Stimulated activated CD4-positive, alpha-beta T cell treated with anti-CD3 and anti-CD28 coated beads, TNF-alpha, amount 100 ng/mL, for 48 hours (primary cell): ENCODE measurements at regions not wholly inside any gene's neighbourhood (a gene's known extent, or its start where the extent isn't known, plus 50 kb on each side); places are given as distances from the start of the nearest gene placed in this dataset.

Experiments used
- DNase-seq, 3 donors: peaks; one replicate each; pipeline ENCODE4 v3.0.0-alpha.2; 2020; ENCODE audit warnings: low read depth in 3 of 3

DNA sequence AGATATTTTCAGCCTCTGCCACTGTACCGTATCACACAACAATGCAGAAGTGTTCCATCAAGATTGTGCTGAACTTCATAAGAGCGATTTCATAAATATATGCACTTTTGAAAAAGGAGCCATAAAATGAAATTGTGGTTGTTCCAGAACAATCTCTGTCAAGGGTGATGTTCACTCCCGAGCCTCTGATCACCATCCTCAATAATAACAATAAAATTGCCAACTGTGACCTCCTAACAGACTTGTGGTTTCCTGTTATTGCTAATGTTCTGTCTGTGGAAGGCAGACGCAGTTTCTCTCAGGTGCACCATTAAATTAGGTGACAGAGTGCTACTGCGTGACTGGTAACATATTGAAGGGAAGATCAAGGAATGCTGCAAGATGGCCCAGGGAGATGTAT lies 383.7 kb downstream of the SOCS6 start:
- DNase-seq, result no peak

- no peak for DNase-seq
These were observed 383.2 kb downstream of the SOCS6 start for GRCh38 chr18:70671889-70672565.

DNA sequence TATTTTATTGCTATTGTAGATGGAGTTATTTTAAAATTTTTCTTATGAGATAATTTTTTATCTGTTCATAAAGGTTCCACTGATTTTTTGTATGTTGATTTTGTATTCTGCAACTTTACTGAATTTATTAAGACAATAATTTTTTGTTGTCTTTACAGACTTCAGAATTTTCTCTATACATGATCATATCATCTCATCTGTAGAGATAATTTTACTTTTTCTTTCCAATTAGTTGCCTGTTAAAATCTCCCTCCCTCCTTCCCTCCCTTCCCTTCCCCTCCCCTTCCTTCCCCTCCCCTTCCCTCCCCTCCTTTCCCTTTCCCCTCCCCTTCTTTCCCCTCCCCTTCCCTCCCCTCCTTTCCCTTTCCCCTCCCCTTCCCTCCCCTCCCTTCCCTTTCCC lies 378.1 kb downstream of the SOCS6 start:
- DNase-seq, result no peak

- DNase-seq, result no peak
These were observed 374.3 kb downstream of the SOCS6 start for GRCh38 chr18:70663141-70663540.

DNA sequence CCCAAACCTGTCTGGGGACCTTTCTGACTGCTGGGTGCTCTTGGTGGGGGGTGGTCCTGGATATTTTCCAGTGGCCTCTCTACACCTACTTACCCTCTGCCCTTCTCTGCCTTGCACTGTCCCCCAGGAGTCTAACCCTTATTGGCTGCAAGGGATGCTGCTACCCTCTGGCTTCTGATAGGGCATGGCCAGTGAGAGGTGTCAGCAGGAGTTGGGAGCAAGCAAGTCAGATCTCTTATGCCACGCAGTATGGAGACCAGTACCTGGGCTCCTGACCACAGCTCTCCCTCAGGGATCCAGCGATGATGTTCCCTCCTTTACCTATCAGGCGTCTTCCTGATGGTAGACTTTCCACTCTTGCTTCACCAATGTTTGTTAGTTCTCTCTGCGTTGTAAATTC lies 373.7 kb downstream of the SOCS6 start:
- no peak for DNase-seq

GRCh38 chr18:70659036-70659925 lies 370.4 kb downstream of the SOCS6 start:
- no peak for DNase-seq

GRCh38 chr18:70653671-70654070 lies 364.8 kb downstream of the SOCS6 start:
- no peak for DNase-seq

DNA sequence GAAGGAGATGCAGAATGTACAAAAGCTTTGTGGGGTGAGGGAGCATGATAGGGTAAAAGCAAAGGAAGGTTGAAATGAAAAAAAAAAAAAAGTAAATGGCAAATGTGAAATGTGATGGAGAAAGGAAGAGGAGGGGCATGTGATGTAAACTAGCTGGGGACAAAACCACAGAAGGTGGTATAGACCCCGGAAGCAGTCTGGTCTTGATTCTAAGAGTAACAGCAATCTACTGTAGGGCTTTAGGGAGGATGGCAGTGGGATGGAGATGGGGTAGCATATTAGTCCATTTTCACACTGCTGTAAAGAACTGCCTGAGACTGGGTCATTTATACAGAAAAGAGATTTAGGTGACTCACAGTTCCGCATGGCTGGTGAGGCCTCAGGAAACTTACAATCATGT lies 362.0 kb downstream of the SOCS6 start:
- no peak for DNase-seq

DNA sequence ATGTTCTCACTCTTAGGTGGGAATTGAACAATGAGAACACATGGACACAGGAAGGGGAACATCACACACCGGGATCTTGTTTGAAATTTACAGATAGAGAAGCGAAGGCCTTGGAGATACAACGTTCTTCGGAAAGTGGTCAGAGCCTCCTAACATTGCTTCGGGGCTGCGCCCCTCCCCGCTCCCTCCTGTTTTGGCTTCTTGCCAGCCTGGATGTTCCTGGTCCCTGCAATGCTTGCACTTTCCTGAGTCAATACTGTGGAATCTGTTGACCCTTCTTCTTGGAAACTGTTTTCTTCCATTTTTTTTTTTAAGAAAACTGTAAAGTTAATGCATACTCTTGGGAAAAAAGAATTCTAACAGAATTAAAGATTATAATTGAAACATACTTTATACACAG lies 360.8 kb downstream of the SOCS6 start:
- no peak for DNase-seq

DNA sequence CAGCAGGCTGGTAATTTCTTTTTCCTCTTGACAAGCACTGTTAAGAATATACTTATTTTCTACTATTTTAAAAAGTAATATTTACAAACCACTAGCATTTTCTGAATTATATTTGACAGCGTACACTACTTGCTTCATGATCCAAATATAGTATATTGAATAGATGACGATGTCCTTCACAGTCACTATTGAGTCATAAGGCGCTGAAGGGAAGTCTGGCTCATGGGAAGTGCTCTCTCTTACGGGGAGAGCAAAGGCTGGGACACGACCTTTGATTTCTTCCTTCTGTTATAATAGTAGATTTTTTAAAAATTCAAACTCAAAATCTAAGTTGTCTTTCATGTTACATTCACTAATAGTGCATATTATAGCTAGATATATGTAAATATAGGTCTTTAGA lies 357.1 kb downstream of the SOCS6 start:
- DNase-seq, result no peak

DNA sequence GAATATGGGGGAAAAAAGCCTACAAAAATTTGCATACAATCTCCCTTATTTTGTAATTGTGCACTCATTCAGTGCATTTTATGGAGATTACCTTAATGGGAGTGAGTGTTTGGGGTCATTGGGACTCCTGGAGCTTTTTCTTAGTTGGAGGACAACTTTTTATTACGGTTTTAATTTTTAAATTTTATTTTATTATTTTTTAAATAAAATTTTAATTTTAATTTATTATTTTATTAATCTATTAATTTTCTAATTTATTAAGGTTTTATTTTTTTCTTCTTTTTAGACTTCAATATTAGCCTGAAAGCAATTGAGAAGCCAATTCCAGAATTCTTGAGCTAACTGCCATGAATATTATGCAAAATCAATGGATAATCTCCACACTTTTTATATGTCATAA lies 355.0 kb downstream of the SOCS6 start:
- no peak for DNase-seq

GRCh38 chr18:70641156-70641775 lies 352.4 kb downstream of the SOCS6 start:
- DNase-seq, result no peak

DNA sequence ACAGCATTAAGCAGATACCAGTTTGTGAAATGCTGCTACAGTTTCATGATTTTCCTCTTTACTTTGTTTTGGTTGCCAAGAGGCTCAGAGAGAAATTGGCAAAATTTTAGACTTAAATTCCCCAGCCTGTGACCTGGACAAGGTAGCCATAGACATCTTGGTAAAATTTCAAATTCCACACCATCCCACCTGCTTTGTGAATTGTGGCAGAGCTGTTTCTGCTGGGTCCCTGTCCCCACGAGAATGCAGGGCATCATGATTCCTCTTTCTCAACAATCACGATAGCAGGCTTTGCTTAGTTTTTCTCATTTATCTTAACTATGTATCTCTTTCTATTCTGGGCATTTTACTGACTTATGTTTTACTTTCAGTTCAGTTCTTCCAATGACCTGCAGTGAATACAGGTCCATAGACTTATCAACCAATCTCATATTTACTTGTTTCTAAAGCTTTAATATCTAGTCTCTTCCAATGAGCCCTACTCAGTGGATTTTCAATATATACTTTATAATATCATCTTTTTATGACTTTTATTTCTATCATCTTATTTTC lies 351.6 kb downstream of the SOCS6 start:
- DNase-seq, result no peak

- DNase-seq, result no peak
These were observed 348.1 kb downstream of the SOCS6 start for GRCh38 chr18:70636991-70637390.

GRCh38 chr18:70634576-70635147 lies 345.8 kb downstream of the SOCS6 start:
- DNase-seq, result no peak

DNA sequence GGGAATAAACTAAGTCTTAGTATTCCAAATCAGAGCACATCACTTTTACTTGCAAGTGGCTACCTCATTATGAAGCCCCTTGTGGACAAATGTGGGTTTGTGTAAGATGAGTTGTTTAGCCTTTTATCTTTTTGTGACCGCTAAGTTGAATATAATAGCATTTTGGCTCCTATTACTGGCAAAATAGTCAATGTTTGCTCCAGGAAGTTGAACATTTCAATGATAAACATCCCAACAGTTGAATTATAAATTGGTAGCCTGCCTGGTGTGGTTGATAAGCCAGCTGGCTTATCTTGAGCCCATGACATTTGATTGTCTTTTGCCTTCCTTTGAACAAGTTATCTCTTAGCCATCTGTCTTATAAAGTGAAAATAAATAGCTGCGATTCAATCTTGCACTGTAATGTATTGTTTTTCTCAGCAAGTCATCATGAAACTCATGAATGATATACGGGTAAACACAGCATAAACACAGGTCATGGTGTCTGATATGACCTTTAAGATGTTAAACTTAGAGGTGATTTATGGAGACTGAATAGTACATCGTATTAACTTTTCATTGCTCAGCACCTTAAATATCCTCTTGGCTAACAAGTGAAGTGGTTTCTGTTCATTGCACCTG lies 338.4 kb downstream of the SOCS6 start:
- no peak for DNase-seq

GRCh38 chr18:70622622-70623419 lies 334.0 kb downstream of the SOCS6 start:
- DNase-seq, result no peak

GRCh38 chr18:70621710-70622109 lies 332.9 kb downstream of the SOCS6 start:
- DNase-seq, result no peak

DNA sequence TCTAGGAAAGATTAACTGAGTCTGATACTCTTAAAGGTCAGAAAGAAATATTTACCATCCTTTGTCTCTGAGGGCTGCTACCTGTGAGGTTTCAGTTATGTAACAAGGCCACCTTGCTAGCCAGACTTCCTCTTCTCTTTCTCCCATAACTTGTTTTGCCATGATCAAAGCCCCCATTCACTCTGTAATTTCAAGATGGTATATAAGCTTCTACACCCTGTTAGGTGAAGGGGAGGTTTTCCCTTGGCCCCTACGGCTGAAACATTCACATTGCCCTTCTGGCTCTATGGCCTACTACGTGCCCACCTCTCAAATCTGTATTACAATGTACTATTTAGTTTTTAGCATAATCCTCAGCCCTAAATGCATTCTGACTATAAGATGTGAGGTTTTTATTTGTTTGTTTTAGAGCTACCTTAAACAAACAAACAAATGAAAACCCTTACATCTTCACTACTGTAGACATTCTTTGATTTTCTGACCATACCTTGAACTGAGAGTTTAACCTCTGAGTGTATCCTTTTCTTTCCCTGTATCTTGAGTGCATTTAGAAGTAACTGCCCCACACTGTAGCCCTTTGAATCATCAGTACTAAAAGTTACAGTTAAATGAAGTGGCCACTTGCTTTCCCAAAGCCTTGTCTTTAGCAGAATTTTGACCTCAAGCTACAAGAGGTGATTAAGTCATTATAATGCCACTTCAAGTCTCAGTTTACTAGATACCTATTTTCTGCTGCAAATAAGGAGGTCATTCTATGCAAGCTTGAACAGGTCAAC lies 332.2 kb downstream of the SOCS6 start:
- no peak for DNase-seq
